Left lung (tissue), 4 donors: ENCODE measurements at regions not wholly inside any gene's neighbourhood (a gene's known extent, or its start where the extent isn't known, plus 50 kb on each side); places are given as distances from the start of the nearest gene placed in this dataset.

Source experiments
- ATAC-seq: fragments of 200-7000 bp; cut with Tn5 transposase; one replicate; pipeline ENCODE4 v1.9.1; 2020; ENCODE audit warnings: moderate library complexity
- DNase-seq, 4 donors: peaks; one replicate each; pipeline ENCODE4 v3.0.0-alpha.2; 2013 to 2020
- H3K27ac ChIP-seq, 2 donors: fragments of 200-600 bp; sonication (generic) in 1 of 2; one replicate each; pipeline versions ENCODE4 v1.5.0 to v1.8.0; 2020 to 2021
- H3K27me3 ChIP-seq, 2 donors: fragments of 200-600 bp; sonication (generic) in 1 of 2; one replicate each; pipeline versions ENCODE4 v1.5.0 to v1.8.0; 2020 to 2021
- H3K36me3 ChIP-seq, 2 donors: fragments of 200-600 bp; sonication (generic) in 1 of 2; one replicate each; pipeline versions ENCODE4 v1.5.0 to v1.8.0; 2020 to 2021
- H3K4me1 ChIP-seq, 2 donors: fragments of 200-600 bp; one replicate each; pipeline ENCODE4 v1.8.0; 2021
- H3K4me3 ChIP-seq, 2 donors: fragments of 200-600 bp; sonication (generic) in 1 of 2; one replicate each; pipeline versions ENCODE4 v1.5.0 to v1.8.0; 2020 to 2021; ENCODE audit warnings: mild to moderate bottlenecking in 1 of 2
- H3K9me3 ChIP-seq, 2 donors: fragments of 200-600 bp; sonication (generic) in 1 of 2; one replicate each; pipeline versions ENCODE4 v1.5.0 to v1.8.0; 2020 to 2021
- CTCF ChIP-seq, 2 donors: fragments of 200-600 bp; sonication (generic) in 1 of 2; IDR thresholded peaks; one replicate each; pipeline versions ENCODE4 v1.5.0 to v1.8.0; 2021; ENCODE audit warnings: antibody characterized with exemption in 2 of 2
- intact Hi-C, 2 donors: fragments of 100-400 bp; cut with DNase I; formaldehyde crosslinking; loops; one replicate each; pipeline versions ENCODE4 v1.11.2 to v1.14.2; 2022
- donor health status: DM: no; HTN: yes; CAD: no.
- donor health status: DM: no; HTN: no; CAD: no.

GRCh38 chr4:31126881-31127398 lies 406.8 kb downstream of the PCDH7 start:
- H3K27ac ChIP-seq, result no peak overlapping the region
- no peaks in the 10 kb centered on the region for H3K27me3 ChIP-seq
- intact Hi-C loops, result no loop called here
- H3K4me1 ChIP-seq, result no peaks in the 10 kb centered on the region
- no peak overlapping the region for H3K4me3 ChIP-seq
- ATAC-seq (no peak), DNase-seq (no peak)
- no peaks in the 10 kb centered on the region for H3K9me3 ChIP-seq
- TF ChIP-seq CTCF (IDR thresholded peaks at IDR 0.05), result no peak
- no peaks in the 10 kb centered on the region for H3K36me3 ChIP-seq

- DNase-seq (no peak), ATAC-seq (no peak)
- Histone ChIP-seq H3K36me3 (no peaks in the 10 kb centered on the region), H3K9me3 (no peaks in the 10 kb centered on the region), H3K4me3 (no peak overlapping the region), H3K27ac (no peak overlapping the region), H3K27me3 (no peaks in the 10 kb centered on the region), H3K4me1 (no peaks in the 10 kb centered on the region)
- no peak for TF ChIP-seq CTCF (IDR thresholded peaks at IDR 0.05)
- intact Hi-C loops, result no loop called here
These were observed 410.8 kb downstream of the PCDH7 start for GRCh38 chr4:31130930-31131329.

GRCh38 chr4:31134720-31135119 lies 414.6 kb downstream of the PCDH7 start:
- H3K4me1 ChIP-seq, result no peaks in the 10 kb centered on the region
- H3K27ac ChIP-seq, result no peak overlapping the region
- H3K27me3 ChIP-seq, result no peaks in the 10 kb centered on the region
- DNase-seq (no peak), ATAC-seq (no peak)
- H3K9me3 ChIP-seq, result no peaks in the 10 kb centered on the region
- H3K36me3 ChIP-seq, result no peaks in the 10 kb centered on the region
- intact Hi-C loops, result no loop called here
- no peak overlapping the region for H3K4me3 ChIP-seq
- no peak for TF ChIP-seq CTCF (IDR thresholded peaks at IDR 0.05)

- no peak for TF ChIP-seq CTCF (IDR thresholded peaks at IDR 0.05)
- intact Hi-C loops, result no loop called here
These were observed 419.6 kb downstream of the PCDH7 start for GRCh38 chr4:31139767-31140166.

GRCh38 chr4:31141095-31141831 lies 421.1 kb downstream of the PCDH7 start:
- Histone ChIP-seq H3K27ac (no peak overlapping the region), H3K4me3 (no peak overlapping the region), H3K36me3 (no peaks in the 10 kb centered on the region), H3K9me3 (no peaks in the 10 kb centered on the region), H3K4me1 (no peaks in the 10 kb centered on the region), H3K27me3 (no peaks in the 10 kb centered on the region)
- intact Hi-C loops, result no loop called here
- DNase-seq (no peak), ATAC-seq (no peak)
- no peak for TF ChIP-seq CTCF (IDR thresholded peaks at IDR 0.05)

More at GRCh38 chr4:31139767-31140166, 419.6 kb downstream of the PCDH7 start:
- DNase-seq (no peak), ATAC-seq (no peak)
- H3K27me3 ChIP-seq, result no peaks in the 10 kb centered on the region
- no peaks in the 10 kb centered on the region for H3K4me1 ChIP-seq
- no peaks in the 10 kb centered on the region for H3K36me3 ChIP-seq
- no peak overlapping the region for H3K27ac ChIP-seq
- H3K9me3 ChIP-seq, result no peaks in the 10 kb centered on the region
- H3K4me3 ChIP-seq, result no peak overlapping the region
